ENCODE measurements at regions not wholly inside any gene's neighbourhood (a gene's known extent, or its start where the extent isn't known, plus 50 kb on each side); places are given as distances from the start of the nearest gene placed in this dataset.

DNA sequence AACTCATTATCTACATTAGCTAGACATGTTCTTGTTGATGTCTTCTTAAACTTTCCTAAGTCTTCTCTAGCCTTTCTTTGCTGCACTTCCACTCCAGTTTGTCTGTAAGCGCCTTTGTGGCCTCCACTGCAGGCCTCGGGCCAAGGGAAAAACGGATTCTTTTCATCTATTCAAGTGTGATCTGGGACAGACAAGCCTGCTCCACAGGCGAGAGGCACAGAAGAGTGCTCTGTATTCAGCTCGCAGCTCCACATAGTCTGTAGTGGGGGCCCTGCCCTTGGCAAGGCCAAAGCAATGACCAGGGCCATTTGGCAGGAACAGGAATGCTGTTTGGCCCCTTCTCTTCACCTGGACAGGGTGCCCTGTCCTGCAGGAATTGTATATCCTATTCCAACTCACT, 84.1 kb upstream of the BARX2 start:
- no peak for DNase-seq (ENCODE audit: low spot score)

DNA sequence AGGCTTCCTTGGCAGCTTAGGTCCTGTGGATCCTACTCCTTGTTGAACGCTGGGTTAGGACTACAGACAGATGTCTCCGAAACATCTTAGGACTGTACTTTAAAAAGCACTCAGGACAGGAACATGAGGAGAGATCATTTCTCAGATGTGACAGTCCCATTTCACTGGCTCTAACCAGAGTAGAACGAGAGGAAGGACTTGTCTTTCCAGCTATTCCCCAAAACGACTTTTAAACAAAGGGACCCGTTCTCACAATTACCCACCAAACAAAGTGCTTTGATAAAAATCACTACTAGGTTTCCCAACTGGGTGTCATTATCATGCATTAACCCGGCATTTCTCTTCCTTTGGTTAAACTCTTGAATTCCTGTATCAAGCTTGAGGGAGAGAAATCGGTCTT, 84.7 kb upstream of the BARX2 start:
- no peak for DNase-seq (ENCODE audit: low spot score)

- DNase-seq (ENCODE audit: low spot score), result no peak
Measured at GRCh38 chr11:129289350-129290040, 86.2 kb upstream of the BARX2 start.

DNA sequence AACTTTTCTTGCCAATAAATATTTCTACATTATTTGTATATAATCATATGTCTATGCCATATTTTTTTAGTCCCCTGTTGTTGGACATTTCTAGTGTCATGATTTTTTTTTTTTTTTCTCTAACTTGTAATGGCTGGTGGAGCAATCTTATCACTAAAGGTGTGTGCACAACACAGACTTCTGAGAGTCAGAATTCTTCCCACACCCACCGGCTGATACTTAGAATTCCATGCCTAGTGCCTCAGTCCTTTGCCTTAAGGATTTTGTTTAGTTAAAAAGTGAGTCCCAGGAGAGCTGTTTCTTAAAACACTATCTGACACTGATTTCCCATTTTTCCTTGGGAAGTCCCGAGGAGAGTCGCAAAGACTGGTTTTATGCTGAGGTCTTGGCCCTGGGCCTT, 87.7 kb upstream of the BARX2 start:
- DNase-seq (ENCODE audit: low spot score), result no peak

- DNase-seq (ENCODE audit: low spot score), result no peak
Measured at GRCh38 chr11:129286813-129287212, 88.8 kb upstream of the BARX2 start.

DNA sequence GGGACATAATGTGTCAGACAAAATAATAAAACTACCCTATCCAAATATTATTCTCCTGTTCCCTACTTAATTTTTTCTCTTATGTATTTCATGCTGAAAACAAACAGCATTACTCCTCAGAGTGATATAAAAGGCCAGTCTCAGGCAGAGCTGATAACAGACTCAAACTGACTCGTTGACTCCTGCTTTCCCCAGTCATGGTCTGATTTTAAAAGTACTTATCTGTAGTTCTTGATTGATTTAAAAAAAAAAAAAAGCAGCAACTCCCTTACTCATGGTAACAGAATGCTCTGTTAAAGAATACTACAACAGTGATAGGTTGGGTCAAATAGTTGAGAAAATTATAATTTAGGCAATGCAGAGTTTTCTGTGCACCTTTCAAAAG, 90.3 kb upstream of the BARX2 start:
- no peak for DNase-seq (ENCODE audit: low spot score)

DNA sequence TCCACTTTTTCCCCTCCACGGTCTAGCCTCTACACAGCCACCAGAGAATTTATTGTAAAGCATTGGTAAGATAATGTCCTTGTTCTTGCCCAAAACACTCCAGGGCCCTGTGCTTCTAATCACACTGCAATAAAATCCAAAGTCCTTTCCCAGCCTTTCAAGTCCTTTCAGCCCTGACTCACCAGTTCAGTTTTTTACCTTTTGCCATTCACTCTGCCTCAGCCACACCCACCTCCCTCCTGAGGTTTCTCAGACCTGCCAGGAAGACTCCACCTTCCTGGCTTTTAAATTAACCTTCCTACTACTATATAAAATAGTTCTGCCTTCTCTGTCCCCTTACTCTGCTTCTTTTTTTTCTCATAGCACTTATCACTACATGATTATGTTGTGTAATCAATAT, 91.0 kb upstream of the ARHGAP32 start:
- no peak for DNase-seq (ENCODE audit: low spot score)

DNA sequence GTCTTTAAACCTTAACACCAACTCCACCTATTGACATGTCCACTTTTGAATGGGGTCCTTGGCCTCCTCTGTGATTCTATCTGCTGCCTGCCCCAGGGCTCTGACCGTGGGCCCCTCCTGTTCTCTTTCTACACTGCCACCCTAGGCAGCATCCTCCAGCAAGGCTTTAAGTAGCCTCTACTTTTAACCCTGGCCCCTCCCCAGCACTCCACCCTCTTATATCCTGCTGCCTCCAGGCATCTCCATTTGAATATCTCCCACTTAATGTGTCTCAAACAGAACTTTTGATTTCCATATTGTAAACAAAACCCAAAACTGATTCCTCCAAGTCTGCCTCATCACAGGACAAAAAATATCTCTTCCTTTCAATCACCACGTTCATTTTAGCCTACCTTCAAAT, 90.5 kb upstream of the ARHGAP32 start:
- DNase-seq (ENCODE audit: low spot score), result no peak

- DNase-seq (ENCODE audit: low spot score), result no peak
Measured at GRCh38 chr11:129281471-129282415, 89.6 kb upstream of the ARHGAP32 start.

DNA sequence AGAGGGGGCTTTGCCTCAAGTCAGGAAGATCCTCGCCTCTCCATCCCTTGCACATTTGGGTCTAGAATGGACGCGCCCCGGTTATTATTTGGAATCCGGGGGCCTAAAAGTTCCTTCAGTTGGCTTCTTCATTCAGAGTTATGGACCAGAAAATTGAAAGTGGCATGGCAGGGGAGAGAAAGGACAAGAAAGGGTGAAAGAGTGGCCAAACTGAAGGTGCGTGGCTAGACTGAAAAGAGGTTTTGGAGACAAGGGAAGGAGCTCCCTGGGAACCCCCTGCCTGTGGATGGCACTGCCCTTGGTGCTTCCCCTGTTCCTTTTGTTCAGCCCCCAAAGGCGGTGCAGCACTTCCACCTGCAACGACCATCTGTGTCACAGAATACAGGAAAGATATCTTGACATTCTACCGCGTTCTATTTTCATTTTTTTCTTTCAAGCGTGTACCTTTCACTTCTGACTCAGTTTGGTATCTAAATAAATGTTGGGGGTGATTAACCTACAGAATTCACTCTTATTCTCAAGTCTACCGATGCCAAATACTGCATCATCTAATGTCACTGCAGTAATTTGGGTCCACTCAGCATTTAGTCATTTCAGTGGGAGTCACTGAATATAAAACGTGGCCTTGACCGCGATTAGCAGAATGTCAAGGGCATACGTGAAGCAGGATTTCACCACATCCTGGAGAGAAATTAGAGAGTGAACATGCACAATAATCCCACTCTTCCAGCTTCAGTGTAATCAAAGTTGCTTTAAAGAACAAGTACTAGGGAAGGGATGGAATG, 88.1 kb upstream of the ARHGAP32 start:
- peak; percentile 96 for DNase-seq (ENCODE audit: low spot score)

GRCh38 chr11:129279326-129280026, 87.4 kb upstream of the ARHGAP32 start:
- DNase-seq (ENCODE audit: low spot score), result peak; percentile 78

- DNase-seq (ENCODE audit: low spot score), result peak; percentile 16
Measured at GRCh38 chr11:129278586-129279319, 86.6 kb upstream of the ARHGAP32 start.

DNA sequence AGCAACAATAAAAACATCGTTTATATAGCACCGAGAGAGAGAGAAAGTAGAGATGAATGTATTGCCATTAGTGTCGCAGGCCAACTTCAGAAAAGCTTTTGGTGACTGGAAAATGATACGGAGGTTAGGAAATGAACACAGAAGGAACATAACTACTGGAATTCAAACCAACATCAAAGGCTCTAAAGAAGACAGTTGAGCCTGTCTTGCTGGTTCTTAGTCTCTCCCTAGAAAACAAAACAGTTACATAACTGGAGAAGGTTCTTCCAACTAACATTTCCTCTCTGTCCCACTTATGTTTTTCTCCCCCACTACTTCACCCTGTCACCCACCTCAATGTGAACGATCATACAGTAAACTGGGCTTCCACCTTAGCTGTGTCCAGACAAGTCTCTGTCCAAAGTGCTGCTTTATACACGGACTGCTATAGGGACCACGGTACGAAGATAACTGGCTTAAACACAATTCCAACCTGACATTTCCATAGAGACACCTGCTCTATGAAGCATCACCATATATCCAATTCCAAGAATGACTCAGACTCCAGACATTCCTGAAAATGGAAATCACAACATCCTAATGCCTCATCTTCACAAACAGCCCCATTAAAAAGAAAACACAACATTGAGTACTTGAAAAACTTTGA, 85.2 kb upstream of the ARHGAP32 start:
- DNase-seq (ENCODE audit: low spot score), result peak; percentile 12

DNA sequence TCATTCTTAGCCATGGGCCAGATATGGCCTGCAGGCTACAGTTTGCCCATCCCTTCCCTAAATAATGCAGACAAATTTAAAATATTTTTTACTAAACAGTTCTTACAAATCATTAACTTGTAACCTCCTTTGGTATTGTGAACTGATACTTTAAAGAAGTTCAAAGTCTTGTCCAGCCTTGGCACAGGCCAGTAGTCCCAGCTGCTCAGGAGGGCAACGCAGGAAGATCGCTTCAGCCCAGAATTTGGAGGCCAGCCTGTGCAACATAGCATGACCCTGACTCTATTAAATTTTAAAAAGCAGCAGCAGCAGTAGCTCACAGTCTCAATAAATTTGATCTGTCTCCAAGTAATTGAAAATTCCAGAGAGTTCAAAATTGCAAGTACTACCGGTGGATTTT, 83.7 kb upstream of the ARHGAP32 start:
- no peak for DNase-seq (ENCODE audit: low spot score)

- no peak for DNase-seq (ENCODE audit: low spot score)
Measured at GRCh38 chr11:129273944-129274711, 82.0 kb upstream of the ARHGAP32 start.

DNA sequence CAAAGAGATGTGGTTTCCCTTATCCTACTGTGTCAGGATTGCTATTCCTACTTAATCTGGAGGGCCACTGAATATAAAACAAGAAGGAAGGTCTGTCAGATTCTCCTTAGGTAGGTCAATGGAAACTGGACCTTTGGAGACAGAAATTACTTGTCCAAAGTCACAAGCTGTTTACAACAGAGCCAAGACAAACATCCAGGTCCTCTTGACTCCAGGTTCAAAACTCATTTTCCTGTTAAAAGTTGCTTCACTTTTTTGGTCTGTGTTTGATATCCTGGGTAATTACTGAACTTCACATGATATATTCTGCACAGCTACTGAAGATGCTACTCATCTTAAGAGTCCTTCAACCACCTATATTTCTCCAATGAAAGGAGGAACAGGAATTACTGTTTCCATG, 81.2 kb upstream of the ARHGAP32 start:
- DNase-seq (ENCODE audit: low spot score), result no peak

DNA sequence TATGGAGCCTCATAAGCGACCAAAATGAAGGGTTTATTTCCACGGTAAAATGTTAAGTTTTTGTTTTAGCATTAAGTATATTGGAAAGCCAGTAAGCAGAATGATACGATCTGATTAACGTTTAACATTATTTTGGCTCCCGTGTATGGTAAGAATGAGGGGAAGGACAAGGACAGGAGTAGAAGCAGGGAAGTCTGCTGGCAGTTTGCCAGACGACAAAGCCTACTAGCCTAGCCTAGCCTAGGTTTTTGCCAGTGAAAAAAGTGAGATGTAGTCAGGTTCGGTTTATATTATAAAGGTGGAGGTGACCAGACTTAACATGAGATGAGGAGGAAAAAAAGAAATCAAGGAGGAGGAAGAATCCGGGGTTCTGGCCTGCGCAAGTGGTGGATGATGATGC, 78.9 kb upstream of the ARHGAP32 start:
- DNase-seq (ENCODE audit: low spot score), result no peak

DNA sequence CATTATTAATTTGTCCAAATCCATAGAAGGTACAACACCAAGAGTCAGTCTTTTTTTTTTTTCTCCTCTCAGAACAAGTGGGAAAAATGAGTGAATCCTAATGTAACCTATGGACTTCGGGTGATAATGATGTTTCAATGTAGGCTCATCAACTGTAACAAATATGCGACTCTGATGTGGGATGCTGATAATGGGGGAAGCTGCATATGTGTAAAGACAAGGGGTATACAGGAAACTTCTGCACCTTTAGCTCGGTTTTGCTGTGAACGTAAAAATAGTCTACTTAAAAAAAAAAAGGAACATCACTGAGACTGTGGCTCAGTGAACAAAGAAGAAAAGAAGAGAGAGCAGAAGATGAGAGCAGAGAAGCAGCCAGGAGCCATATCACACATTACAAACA, 78.3 kb upstream of the ARHGAP32 start:
- no peak for DNase-seq (ENCODE audit: low spot score)

DNA sequence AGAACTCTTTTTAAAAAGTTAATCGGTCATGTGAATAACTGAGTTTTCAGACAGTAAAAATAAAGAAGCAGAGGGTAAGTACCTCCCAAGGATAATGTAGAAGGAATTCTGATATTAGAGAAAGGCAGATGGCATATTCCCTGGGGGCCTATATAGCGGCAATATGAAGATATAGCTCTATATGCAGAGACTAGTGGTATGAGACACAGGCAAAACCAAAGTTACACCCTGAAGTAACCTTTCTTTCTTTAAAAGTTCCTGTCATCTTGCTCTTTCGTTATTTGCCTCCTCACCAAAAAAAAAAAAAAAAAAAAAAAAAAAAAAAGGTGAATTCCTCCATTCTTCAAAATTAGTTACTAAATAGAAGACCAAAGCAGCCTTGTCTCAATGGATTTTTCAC, 76.2 kb upstream of the ARHGAP32 start:
- DNase-seq (ENCODE audit: low spot score), result no peak

DNA sequence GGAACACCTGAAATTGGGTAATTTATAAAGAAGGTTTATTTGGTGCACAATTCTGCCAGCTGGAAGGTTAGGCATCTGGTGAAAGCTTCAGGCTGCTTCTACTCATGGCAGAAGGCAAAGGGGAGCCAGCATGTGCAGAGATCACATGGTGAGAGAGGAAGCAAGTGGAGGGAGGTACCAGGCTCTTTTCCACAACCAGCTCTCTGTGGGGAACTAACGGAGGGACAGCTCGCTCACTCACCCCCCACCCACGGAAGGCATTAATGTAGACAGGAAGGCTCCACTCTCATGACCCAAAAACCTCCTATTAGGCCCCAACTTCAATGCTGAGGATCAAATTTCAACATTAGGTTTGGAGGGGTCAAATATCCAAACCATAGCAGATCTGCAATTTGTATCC, 75.6 kb upstream of the ARHGAP32 start:
- DNase-seq (ENCODE audit: low spot score), result no peak

All from RKO (cell line).